OCI-LY1 (cell line): ENCODE measurements at regions not wholly inside any gene's neighbourhood (a gene's known extent, or its start where the extent isn't known, plus 50 kb on each side); places are given as distances from the start of the nearest gene placed in this dataset.

ENCODE experiments used
- H2AFZ ChIP-seq: fragments of 200-600 bp; sonication (generic), shearing (Covaris generic); 2 replicates; pipeline ENCODE4 v1.6.0; 2014; ENCODE audit warnings: antibody characterized with exemption, mild to moderate bottlenecking, low read length
- H3F3A ChIP-seq: fragments of 200-600 bp; sonication (generic), shearing (Covaris generic); 2 replicates; pipeline ENCODE4 v1.6.0; 2014; ENCODE audit warnings: mild to moderate bottlenecking, antibody characterized with exemption, low read length, moderate library complexity; ENCODE audit not compliant: insufficient read depth
- H3K27ac ChIP-seq: fragments of 200-600 bp; sonication (generic); 2 replicates; pipeline ENCODE4 v1.5.1; 2014; ENCODE audit warnings: low read length, mixed run types, mild to moderate bottlenecking, low read depth; ENCODE audit not compliant: poor library complexity, severe bottlenecking
- H3K27me3 ChIP-seq: fragments of 200-600 bp; sonication (generic); 2 replicates; pipeline ENCODE4 v1.6.0; 2014; ENCODE audit warnings: antibody characterized with exemption, mild to moderate bottlenecking, low read length, moderate library complexity; ENCODE audit not compliant: insufficient read depth
- H3K36me3 ChIP-seq: fragments of 200-600 bp; sonication (generic); 2 replicates; pipeline ENCODE4 v1.6.1; 2014; ENCODE audit warnings: mild to moderate bottlenecking, antibody characterized with exemption, low read length, moderate library complexity, mixed read lengths; ENCODE audit not compliant: insufficient read depth
- H3K4me1 ChIP-seq: fragments of 200-600 bp; sonication (generic); 2 replicates; pipeline ENCODE4 v1.5.1; 2014; ENCODE audit warnings: mild to moderate bottlenecking, low read length, moderate library complexity; ENCODE audit not compliant: insufficient read depth, severe bottlenecking
- H3K4me2 ChIP-seq: fragments of 200-600 bp; sonication (generic), shearing (Covaris generic); 2 replicates; pipeline ENCODE4 v1.6.1; 2014; ENCODE audit warnings: low read length
- H3K4me3 ChIP-seq: fragments of 200-600 bp; sonication (generic); 2 replicates; pipeline ENCODE4 v1.5.1; 2014; ENCODE audit warnings: low read length, low read depth, mild to moderate bottlenecking, mixed read lengths; ENCODE audit not compliant: poor library complexity, severe bottlenecking
- H3K79me2 ChIP-seq: fragments of 200-600 bp; shearing (Covaris generic); 2 replicates; pipeline ENCODE4 v1.6.1; 2016; ENCODE audit warnings: mixed run types, low read length, mixed read lengths; ENCODE audit not compliant: insufficient read depth
- H3K9ac ChIP-seq: fragments of 200-600 bp; sonication (generic), shearing (Covaris generic); 2 replicates; pipeline ENCODE4 v1.6.1; 2014; ENCODE audit warnings: mild to moderate bottlenecking, low read length, mixed read lengths
- H3K9me2 ChIP-seq: fragments of 200-600 bp; sonication (generic), shearing (Covaris generic); 2 replicates; pipeline ENCODE4 v1.6.1; 2014; ENCODE audit warnings: low read depth, mild to moderate bottlenecking, low read length, mixed read lengths
- H3K9me3 ChIP-seq: fragments of 200-600 bp; shearing (Covaris generic); 2 replicates; pipeline ENCODE4 v1.6.1; 2014; ENCODE audit warnings: low read length, mixed read lengths
- H4K20me1 ChIP-seq: fragments of 200-600 bp; sonication (generic), shearing (Covaris generic); 2 replicates; pipeline ENCODE4 v1.6.0; 2016; ENCODE audit warnings: mild to moderate bottlenecking, low read length; ENCODE audit not compliant: insufficient read depth
- CTCF ChIP-seq: fragments of 200-600 bp; sonication (generic), shearing (Covaris generic); IDR thresholded peaks from 2 replicates; pipeline ENCODE4 v1.5.1; 2017; ENCODE audit warnings: mild to moderate bottlenecking, antibody characterized with exemption, low read length, moderate library complexity, mixed read lengths
- EZH2 ChIP-seq: fragments of 200-600 bp; sonication (generic), shearing (Covaris generic); IDR thresholded peaks from 2 replicates; pipeline ENCODE4 v1.8.0; 2017; ENCODE audit warnings: borderline replicate concordance, mixed run types, mild to moderate bottlenecking, antibody characterized with exemption, low read length, moderate library complexity, mixed read lengths

DNA sequence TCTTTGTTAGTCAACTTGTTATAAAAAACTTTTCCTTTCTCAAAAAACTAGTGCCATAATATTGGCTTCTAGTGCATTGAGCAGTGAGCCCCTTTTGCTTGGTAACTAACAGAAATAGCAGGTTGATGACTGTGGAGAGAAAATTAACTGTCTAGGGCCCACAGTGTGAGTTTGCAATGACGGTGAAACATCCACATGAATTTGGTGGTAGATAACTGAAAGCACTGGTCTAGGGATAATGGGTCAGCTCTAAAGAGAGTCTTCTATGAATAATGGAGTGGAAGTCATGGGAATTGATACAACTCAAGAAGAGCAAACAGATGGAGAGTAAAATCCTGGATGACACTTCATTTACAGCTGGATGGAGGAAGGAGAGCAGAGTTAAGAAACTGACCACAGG is 245.4 kb downstream of the METTL4 start:
- Histone ChIP-seq H3K36me3 (no peaks in the 10 kb centered on the region), H3F3A (no peaks in the 10 kb centered on the region), H3K9me2 (no peaks in the 10 kb centered on the region), H3K9ac (no peak overlapping the region), H3K4me2 (no peak overlapping the region), H2AFZ (no peak overlapping the region), H3K27ac (no peak overlapping the region), H3K27me3 (no peaks in the 10 kb centered on the region), H3K4me1 (no peaks in the 10 kb centered on the region), H3K4me3 (no peak overlapping the region), H3K79me2 (no peaks in the 10 kb centered on the region), H4K20me1 (no peaks in the 10 kb centered on the region), H3K9me3 (no peaks in the 10 kb centered on the region)
- TF ChIP-seq EZH2: no peak

DNA sequence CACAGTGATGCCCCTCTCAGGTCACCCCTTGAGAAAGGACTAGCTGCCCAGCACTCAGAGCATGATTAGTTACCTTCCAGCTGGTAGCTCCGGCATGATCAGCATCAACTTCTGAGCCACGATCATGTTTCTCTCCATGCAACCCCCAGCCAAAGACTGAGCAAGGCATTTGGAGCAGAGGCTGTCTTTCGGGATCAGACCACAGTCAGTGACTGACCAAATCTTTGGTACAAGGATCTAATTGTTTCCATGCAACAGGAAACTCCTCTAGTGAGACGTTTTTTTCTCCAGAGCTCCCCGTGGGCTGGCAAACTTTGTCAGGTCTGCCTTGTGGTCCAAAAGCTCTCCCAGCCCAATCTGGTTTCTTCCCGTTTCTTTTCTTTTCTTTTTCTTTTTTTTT is 244.3 kb downstream of the METTL4 start:
- no peaks in the 10 kb centered on the region for H4K20me1 ChIP-seq
- no peak overlapping the region for H3K4me3 ChIP-seq
- H3K27ac ChIP-seq: no peak overlapping the region
- no peaks in the 10 kb centered on the region for H3K9me2 ChIP-seq
- no peak overlapping the region for H3K9ac ChIP-seq
- H3K79me2 ChIP-seq: no peaks in the 10 kb centered on the region
- TF ChIP-seq CTCF (no peak), EZH2 (no peak)
- H3F3A ChIP-seq: no peaks in the 10 kb centered on the region
- H3K9me3 ChIP-seq: no peaks in the 10 kb centered on the region
- H3K4me2 ChIP-seq: no peak overlapping the region
- no peaks in the 10 kb centered on the region for H3K4me1 ChIP-seq
- no peaks in the 10 kb centered on the region for H3K36me3 ChIP-seq
- H3K27me3 ChIP-seq: no peaks in the 10 kb centered on the region
- no peak overlapping the region for H2AFZ ChIP-seq

GRCh38 chr18:2330764-2331163 is 240.5 kb downstream of the METTL4 start:
- no peaks in the 10 kb centered on the region for H3K79me2 ChIP-seq
- no peaks in the 10 kb centered on the region for H4K20me1 ChIP-seq
- no peaks in the 10 kb centered on the region for H3K36me3 ChIP-seq
- TF ChIP-seq EZH2: no peak
- no peak for TF ChIP-seq CTCF
- H3K27me3 ChIP-seq: no peaks in the 10 kb centered on the region
- H3K9me2 ChIP-seq: no peaks in the 10 kb centered on the region
- H3F3A ChIP-seq: no peaks in the 10 kb centered on the region
- H3K9ac ChIP-seq: no peak overlapping the region
- H3K4me3 ChIP-seq: no peak overlapping the region
- H2AFZ ChIP-seq: no peak overlapping the region
- H3K27ac ChIP-seq: no peak overlapping the region
- H3K4me1 ChIP-seq: no peaks in the 10 kb centered on the region
- H3K4me2 ChIP-seq: no peak overlapping the region
- H3K9me3 ChIP-seq: no peaks in the 10 kb centered on the region

DNA sequence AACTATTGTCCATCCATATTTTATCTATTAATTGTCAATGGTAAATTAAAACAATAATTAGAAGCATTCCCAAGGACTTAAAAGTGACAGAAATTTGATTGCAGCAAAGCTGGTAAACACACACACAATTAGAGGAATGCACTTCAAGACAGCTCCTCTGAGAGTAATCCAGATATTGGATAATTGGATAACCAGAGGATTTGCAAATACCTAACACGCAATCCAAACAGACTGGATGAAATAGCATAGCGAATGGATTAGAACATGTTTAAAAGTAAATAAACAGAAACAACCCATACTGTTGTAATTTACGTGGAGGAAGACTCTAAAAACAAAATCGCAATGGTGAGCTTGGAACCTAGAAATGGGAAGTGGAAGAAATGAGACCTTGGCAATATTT is 239.8 kb downstream of the METTL4 start:
- H3K4me3 ChIP-seq: no peak overlapping the region

More for the DNA sequence above, 239.8 kb downstream of the METTL4 start:
- H3K79me2 ChIP-seq: no peaks in the 10 kb centered on the region
- no peaks in the 10 kb centered on the region for H4K20me1 ChIP-seq
- H3F3A ChIP-seq: no peaks in the 10 kb centered on the region
- no peak overlapping the region for H2AFZ ChIP-seq
- TF ChIP-seq CTCF (no peak), EZH2 (no peak)
- H3K9me2 ChIP-seq: no peaks in the 10 kb centered on the region
- no peak overlapping the region for H3K27ac ChIP-seq
- H3K9me3 ChIP-seq: no peaks in the 10 kb centered on the region
- H3K4me2 ChIP-seq: no peak overlapping the region
- no peak overlapping the region for H3K9ac ChIP-seq
- no peaks in the 10 kb centered on the region for H3K36me3 ChIP-seq
- H3K4me1 ChIP-seq: no peaks in the 10 kb centered on the region
- no peaks in the 10 kb centered on the region for H3K27me3 ChIP-seq
